ENCODE measurements at regions not wholly inside any gene's neighbourhood (a gene's known extent, or its start where the extent isn't known, plus 50 kb on each side); places are given as distances from the start of the nearest gene placed in this dataset.

DNA sequence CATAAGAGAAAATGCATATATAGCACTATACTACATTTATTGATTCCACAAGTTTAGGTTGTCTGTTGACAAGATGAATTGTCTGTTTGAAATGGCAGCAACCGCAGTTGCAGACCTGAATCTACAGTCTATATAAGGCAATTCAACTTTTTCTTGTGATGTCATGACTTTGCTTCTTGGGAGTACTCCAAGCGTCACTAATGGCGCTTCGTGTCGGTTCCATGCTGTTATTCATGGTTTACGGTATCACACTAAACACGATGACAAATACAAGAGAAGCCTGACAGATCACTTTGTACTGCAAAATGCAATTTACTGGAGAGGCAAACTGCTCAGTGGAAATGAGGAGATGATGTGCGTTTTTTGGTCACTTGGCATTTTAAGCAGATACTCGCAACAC is 280.3 kb upstream of the TCF21 start:
- TF ChIP-seq, protein P1, sequence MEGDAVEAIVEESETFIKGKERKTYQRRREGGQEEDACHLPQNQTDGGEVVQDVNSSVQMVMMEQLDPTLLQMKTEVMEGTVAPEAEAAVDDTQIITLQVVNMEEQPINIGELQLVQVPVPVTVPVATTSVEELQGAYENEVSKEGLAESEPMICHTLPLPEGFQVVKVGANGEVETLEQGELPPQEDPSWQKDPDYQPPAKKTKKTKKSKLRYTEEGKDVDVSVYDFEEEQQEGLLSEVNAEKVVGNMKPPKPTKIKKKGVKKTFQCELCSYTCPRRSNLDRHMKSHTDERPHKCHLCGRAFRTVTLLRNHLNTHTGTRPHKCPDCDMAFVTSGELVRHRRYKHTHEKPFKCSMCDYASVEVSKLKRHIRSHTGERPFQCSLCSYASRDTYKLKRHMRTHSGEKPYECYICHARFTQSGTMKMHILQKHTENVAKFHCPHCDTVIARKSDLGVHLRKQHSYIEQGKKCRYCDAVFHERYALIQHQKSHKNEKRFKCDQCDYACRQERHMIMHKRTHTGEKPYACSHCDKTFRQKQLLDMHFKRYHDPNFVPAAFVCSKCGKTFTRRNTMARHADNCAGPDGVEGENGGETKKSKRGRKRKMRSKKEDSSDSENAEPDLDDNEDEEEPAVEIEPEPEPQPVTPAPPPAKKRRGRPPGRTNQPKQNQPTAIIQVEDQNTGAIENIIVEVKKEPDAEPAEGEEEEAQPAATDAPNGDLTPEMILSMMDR (conservative IDR thresholded peaks at IDR 0.05; ENCODE audit: low read depth, low read length), result no peak
- TF ChIP-seq EZH2 (IDR thresholded peaks at IDR 0.05; ENCODE audit: borderline replicate concordance, low read depth, low read length, poor library complexity, severe bottlenecking), result no peak
